IMR-90 (cell line): ENCODE measurements at regions not wholly inside any gene's neighbourhood (a gene's known extent, or its start where the extent isn't known, plus 50 kb on each side); places are given as distances from the start of the nearest gene placed in this dataset.

Experiments
- CEBPB ChIP-seq: IDR thresholded peaks from 2 replicates; pipeline ENCODE4 v1.6.1; 2012; ENCODE audit warnings: low read depth, low read length, improper control_type of control experiment
- MXI1 ChIP-seq: IDR thresholded peaks from 2 replicates; pipeline ENCODE4 v1.6.1; 2012; ENCODE audit warnings: low read depth, mild to moderate bottlenecking, low read length, moderate library complexity, borderline replicate concordance
- POLR2A ChIP-seq: IDR thresholded peaks from 2 replicates; pipeline ENCODE4 v1.6.1; 2012; ENCODE audit warnings: mild to moderate bottlenecking, low read depth, low read length
- RAD21 ChIP-seq: IDR thresholded peaks from 2 replicates; pipeline ENCODE4 v1.6.1; 2012; ENCODE audit warnings: low read length, improper control_type of control experiment
- SMC3 ChIP-seq: fragments of 150-350 bp; IDR thresholded peaks from 2 replicates; pipeline ENCODE4 v1.6.1; 2016; ENCODE audit warnings: low read depth, mild to moderate bottlenecking, antibody characterized with exemption, low read length, moderate library complexity
- TF ChIP-seq, protein P1 (sequence below): conservative IDR thresholded peaks from 2 replicates; pipeline ENCODE4 v1.5.1; 2012; ENCODE audit warnings: mild to moderate bottlenecking, low read depth, low read length, improper control_type of control experiment

DNA sequence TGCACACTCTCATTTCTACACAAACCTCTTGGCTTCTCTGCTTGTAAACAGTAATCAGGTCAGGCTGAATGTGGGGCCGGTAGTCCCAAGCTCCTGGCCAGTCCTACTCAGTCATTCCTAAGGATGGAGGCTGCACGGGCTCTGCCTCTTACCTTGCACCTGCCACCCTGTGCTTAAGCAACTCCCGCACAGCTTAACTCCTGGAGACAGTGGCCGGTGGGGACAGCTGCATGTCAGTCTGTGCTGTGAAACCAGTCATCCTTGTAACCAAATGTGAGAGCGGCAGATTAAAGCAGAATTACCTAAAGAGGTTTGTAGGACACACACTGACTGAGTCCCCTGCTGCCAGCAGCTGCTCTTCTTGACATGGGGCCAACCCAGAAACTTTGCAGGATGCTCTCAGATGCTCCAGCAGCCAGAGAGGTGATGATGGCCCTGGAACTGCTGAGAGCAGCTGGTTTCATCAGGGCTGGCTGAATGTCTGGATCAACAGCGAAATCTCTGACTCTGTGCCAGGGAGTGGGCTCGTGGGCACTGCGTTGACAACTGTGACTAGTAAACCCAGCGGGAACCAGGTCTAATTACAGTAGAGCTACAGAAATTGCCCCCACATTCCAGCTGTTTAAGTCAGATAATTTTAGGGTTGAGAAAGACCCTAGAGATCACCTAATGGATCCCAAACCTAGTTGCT is 123.7 kb downstream of the ANAPC4 start:
- no peak for TF ChIP-seq CEBPB
- TF ChIP-seq, protein P1, sequence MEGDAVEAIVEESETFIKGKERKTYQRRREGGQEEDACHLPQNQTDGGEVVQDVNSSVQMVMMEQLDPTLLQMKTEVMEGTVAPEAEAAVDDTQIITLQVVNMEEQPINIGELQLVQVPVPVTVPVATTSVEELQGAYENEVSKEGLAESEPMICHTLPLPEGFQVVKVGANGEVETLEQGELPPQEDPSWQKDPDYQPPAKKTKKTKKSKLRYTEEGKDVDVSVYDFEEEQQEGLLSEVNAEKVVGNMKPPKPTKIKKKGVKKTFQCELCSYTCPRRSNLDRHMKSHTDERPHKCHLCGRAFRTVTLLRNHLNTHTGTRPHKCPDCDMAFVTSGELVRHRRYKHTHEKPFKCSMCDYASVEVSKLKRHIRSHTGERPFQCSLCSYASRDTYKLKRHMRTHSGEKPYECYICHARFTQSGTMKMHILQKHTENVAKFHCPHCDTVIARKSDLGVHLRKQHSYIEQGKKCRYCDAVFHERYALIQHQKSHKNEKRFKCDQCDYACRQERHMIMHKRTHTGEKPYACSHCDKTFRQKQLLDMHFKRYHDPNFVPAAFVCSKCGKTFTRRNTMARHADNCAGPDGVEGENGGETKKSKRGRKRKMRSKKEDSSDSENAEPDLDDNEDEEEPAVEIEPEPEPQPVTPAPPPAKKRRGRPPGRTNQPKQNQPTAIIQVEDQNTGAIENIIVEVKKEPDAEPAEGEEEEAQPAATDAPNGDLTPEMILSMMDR = no peak
- TF ChIP-seq POLR2A = no peak
- TF ChIP-seq RAD21 = no peak
- no peak for TF ChIP-seq MXI1
- no peak for TF ChIP-seq SMC3
